WTC11 (cell line): ENCODE measurements at regions not wholly inside any gene's neighbourhood (a gene's known extent, or its start where the extent isn't known, plus 50 kb on each side); places are given as distances from the start of the nearest gene placed in this dataset.
A peak's percentile ranks its signal among the peaks of the same experiment; 100 is the strongest.

Experiments
- ATAC-seq: fragments of 200-7000 bp; cut with Tn5 transposase; 2 replicates; pipeline ENCODE4 v1.10.0; 2021; ENCODE audit warnings: mild to moderate bottlenecking, moderate library complexity
- CTCF ChIA-PET: fragments of 300-600 bp; sonication (Branson Sonifier 250); formaldehyde crosslinking; loops from one replicate; lab custom pipeline; 2021; ENCODE audit warnings: antibody characterized with exemption; lab: Charles Lee
- POLR2A ChIA-PET: fragments of 350-600 bp; sonication (Branson Sonifier 250); formaldehyde crosslinking; loops from one replicate; lab custom pipeline; 2021; ENCODE audit warnings: antibody characterized with exemption; lab: Charles Lee
- DNase-seq: peaks from one replicate; pipeline ENCODE4 v3.0.0; 2021; ENCODE audit warnings: low spot score
- H3K27ac Mint-ChIP-seq: 2 replicates; pipeline ENCODE4 v1.8.0; 2021; ENCODE audit warnings: mixed read lengths
- H3K27me3 Mint-ChIP-seq: 2 replicates; pipeline ENCODE4 v1.8.0; 2021; ENCODE audit warnings: low read depth, mild to moderate bottlenecking, moderate library complexity, mixed read lengths
- H3K36me3 Mint-ChIP-seq: 2 replicates; pipeline ENCODE4 v1.8.0; 2021; ENCODE audit warnings: mixed read lengths
- H3K4me1 Mint-ChIP-seq: 2 replicates; pipeline ENCODE4 v1.8.0; 2022; ENCODE audit warnings: mixed read lengths
- H3K4me3 Mint-ChIP-seq: 2 replicates; pipeline ENCODE4 v1.8.0; 2021; ENCODE audit warnings: mild to moderate bottlenecking, moderate library complexity, mixed read lengths
- H3K9me3 Mint-ChIP-seq: 2 replicates; pipeline ENCODE4 v1.8.0; 2021; ENCODE audit warnings: mixed read lengths
- ESRRA ChIP-seq: sonication (generic); formaldehyde crosslinking; IDR thresholded peaks from 2 replicates; pipeline ENCODE4 v1.8.1; 2022; ENCODE audit warnings: mild to moderate bottlenecking, missing genetic modification reagents, borderline replicate concordance
- GTF2I ChIP-seq: fragments of 250-450 bp; sonication (Bioruptor Pico); conservative IDR thresholded peaks from 2 replicates; pipeline ENCODE4 v1.4.0; 2021; ENCODE audit warnings: mild to moderate bottlenecking
- KAT7 ChIP-seq: sonication (generic); formaldehyde crosslinking; IDR thresholded peaks from 2 replicates; pipeline ENCODE4 v1.8.1; 2023; ENCODE audit warnings: missing genetic modification reagents, mild to moderate bottlenecking, borderline replicate concordance
- PRDM15 ChIP-seq: sonication (generic); formaldehyde crosslinking; IDR thresholded peaks from 2 replicates; pipeline ENCODE4 v1.8.0; 2022; ENCODE audit warnings: missing genetic modification reagents
- SMAD3 ChIP-seq: sonication (generic); formaldehyde crosslinking; IDR thresholded peaks from 2 replicates; pipeline ENCODE4 v1.8.0; 2022; ENCODE audit warnings: missing genetic modification reagents, mild to moderate bottlenecking, borderline replicate concordance
- TCF7 ChIP-seq: sonication (generic); formaldehyde crosslinking; IDR thresholded peaks from 2 replicates; pipeline ENCODE4 v1.8.0; 2022; ENCODE audit warnings: mild to moderate bottlenecking, low read depth, missing genetic modification reagents, moderate library complexity
- USF1 ChIP-seq: sonication (generic); formaldehyde crosslinking; IDR thresholded peaks from 2 replicates; pipeline ENCODE4 v1.8.0; 2022; ENCODE audit warnings: mild to moderate bottlenecking, missing genetic modification reagents
- ZNF263 ChIP-seq: sonication (generic); formaldehyde crosslinking; IDR thresholded peaks from 2 replicates; pipeline ENCODE4 v1.8.1; 2022; ENCODE audit warnings: low read depth, mild to moderate bottlenecking, moderate library complexity, missing genetic modification reagents
- ZNF423 ChIP-seq: fragments of 250-450 bp; sonication (Bioruptor Pico); IDR thresholded peaks from 2 replicates; pipeline ENCODE4 v2.1.2; 2022; ENCODE audit warnings: mild to moderate bottlenecking, moderate library complexity
- TF ChIP-seq, protein P1 (sequence below): sonication (generic); formaldehyde crosslinking; IDR thresholded peaks from 2 replicates; pipeline ENCODE4 v1.8.1; 2022; ENCODE audit warnings: mild to moderate bottlenecking, moderate library complexity, missing genetic modification reagents

GRCh38 chr9:129402371-129402739 lies 218.5 kb downstream of the C9orf50 start:
- no peaks in the 10 kb centered on the region for H3K9me3 Mint-ChIP-seq
- peak; percentile 73 for TF ChIP-seq ZNF263 (CRISPR knock-in tag)
- TF ChIP-seq SMAD3, result no peak
- no peak for TF ChIP-seq TCF7
- TF ChIP-seq KAT7 (CRISPR knock-in tag), result no peak
- TF ChIP-seq, protein P1, sequence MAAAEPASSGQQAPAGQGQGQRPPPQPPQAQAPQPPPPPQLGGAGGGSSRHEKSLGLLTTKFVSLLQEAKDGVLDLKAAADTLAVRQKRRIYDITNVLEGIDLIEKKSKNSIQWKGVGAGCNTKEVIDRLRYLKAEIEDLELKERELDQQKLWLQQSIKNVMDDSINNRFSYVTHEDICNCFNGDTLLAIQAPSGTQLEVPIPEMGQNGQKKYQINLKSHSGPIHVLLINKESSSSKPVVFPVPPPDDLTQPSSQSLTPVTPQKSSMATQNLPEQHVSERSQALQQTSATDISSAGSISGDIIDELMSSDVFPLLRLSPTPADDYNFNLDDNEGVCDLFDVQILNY, result no peak
- 0 out of 2 replicates have a peak, but pooled peaks have one; percentile 42 for TF ChIP-seq GTF2I (CRISPR knock-in tag)
- TF ChIP-seq PRDM15 (CRISPR knock-in tag), result peak; percentile 93
- TF ChIP-seq, all 79 proteins: peak for 3
- ChIA-PET CTCF (interaction anchor here (0.6 to 1.1 kb wide), 8 partner anchors 19 to 319 kb away, joined by 3 to 4 read pairs (median 3); no protein-coding TSS in a partner anchor), POLR2A (interaction anchor here (0.6 to 1.5 kb wide), 2 partner anchors 80 to 224 kb away, joined by 3 to 4 read pairs; no protein-coding TSS in a partner anchor)
- Mint-ChIP-seq H3K4me3 (peak overlapping the region; percentile 54), H3K4me1 (peaks cover 61% of the 10 kb centered on the region), H3K36me3 (no peaks in the 10 kb centered on the region), H3K27me3 (peaks cover 16% of the 10 kb centered on the region), H3K27ac (no peak overlapping the region)
- DNase-seq, result peak; percentile 61
- peak; percentile 41 for ATAC-seq

DNA sequence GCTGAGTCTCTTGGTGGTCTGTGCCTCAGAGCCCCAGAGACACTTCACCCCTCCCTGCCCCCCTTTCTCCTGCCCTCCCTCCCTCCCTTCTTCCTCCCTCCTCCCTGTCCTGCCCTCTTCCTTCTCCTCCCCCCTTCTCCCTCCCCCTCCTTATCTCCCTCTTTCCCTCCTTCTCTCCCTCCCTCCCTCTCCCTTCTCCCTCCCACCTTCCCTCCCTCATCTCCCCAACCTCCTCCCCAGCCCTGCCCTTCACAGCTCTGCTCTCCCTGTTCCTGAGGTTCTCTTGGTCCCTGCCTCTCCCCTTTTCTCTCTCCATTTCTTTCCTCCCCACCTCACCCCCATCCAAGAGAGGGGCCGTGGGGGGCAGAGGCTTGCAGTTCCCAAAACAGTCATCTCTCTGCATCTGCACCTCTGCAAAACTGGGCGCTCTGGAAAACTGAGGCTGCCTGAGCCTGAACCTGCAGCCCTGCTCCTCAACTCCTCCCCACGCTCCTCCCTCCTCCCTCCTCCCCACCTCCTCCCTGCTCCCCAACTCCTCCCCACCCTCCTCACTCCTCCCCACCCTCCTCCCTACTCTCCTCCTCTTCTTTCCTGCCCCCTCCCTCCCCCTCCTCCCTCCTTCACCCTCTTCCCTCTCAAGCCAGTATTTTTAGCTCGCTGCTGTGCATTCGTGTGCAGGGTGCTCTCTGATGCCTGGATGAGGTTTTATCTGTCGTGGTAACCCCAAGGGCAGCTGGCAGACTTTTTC lies 219.1 kb downstream of the C9orf50 start:
- ChIA-PET POLR2A (interaction anchor here (0.6 to 1.5 kb wide), 3 partner anchors 68 to 223 kb away, joined by 3 to 4 read pairs (median 3); no protein-coding TSS in a partner anchor), CTCF (interaction anchor here (0.6 to 1.1 kb wide), 8 partner anchors 18 to 320 kb away, joined by 3 to 4 read pairs (median 3); no protein-coding TSS in a partner anchor)
- TF ChIP-seq ZNF263 (CRISPR knock-in tag), result peak; percentile 85; the same call in 1 of the 2 replicates
- no peak for TF ChIP-seq USF1
- TF ChIP-seq ZNF423 (CRISPR knock-in tag), result no peak
- ATAC-seq (no peak), DNase-seq (no peak)
- H3K4me3 Mint-ChIP-seq, result peak overlapping the region; percentile 54; the same call in 1 of the 2 replicates
- no peak overlapping the region for H3K27ac Mint-ChIP-seq
- peaks cover 59% of the 10 kb centered on the region for H3K4me1 Mint-ChIP-seq
- no peaks in the 10 kb centered on the region for H3K9me3 Mint-ChIP-seq
- peaks cover 16% of the 10 kb centered on the region for H3K27me3 Mint-ChIP-seq
- no peaks in the 10 kb centered on the region for H3K36me3 Mint-ChIP-seq

GRCh38 chr9:129400971-129401622 lies 219.8 kb downstream of the C9orf50 start:
- Mint-ChIP-seq H3K27me3 (peaks cover 16% of the 10 kb centered on the region), H3K36me3 (no peaks in the 10 kb centered on the region), H3K4me3 (no peak overlapping the region), H3K4me1 (peaks cover 52% of the 10 kb centered on the region), H3K27ac (no peak overlapping the region), H3K9me3 (no peaks in the 10 kb centered on the region)
- ATAC-seq (no peak), DNase-seq (no peak)
- CTCF ChIA-PET, result interaction anchor here (1.0 to 1.8 kb wide), 2 partner anchors 18 to 269 kb away, joined by 4 to 9 read pairs; no protein-coding TSS in a partner anchor
- no peak for TF ChIP-seq ESRRA
- POLR2A ChIA-PET, result interaction anchor here (1.5 kb wide), 1 partner anchor 222 kb away, joined by 3 read pairs; no protein-coding TSS in a partner anchor
